ENCODE measurements at regions not wholly inside any gene's neighbourhood (a gene's known extent, or its start where the extent isn't known, plus 50 kb on each side); places are given as distances from the start of the nearest gene placed in this dataset.
"Not testable (repeated sequence)": the region's sequence is repeated elsewhere in the genome, so short reads cannot be mapped to it uniquely, and the experiment has no call there.

GRCh38 chr4:52421811-52422213, 237.3 kb downstream of the USP46 start:
- H3K36me3 Mint-ChIP-seq (ENCODE audit: low read depth) = peaks cover 2% of the 10 kb centered on the region
- peaks cover 6% of the 10 kb centered on the region for H3K9me3 Mint-ChIP-seq (ENCODE audit: low read depth)
- no peak overlapping the region for H3K4me3 Mint-ChIP-seq (ENCODE audit: unreplicated experiment)
- H3K4me1 Mint-ChIP-seq (ENCODE audit: low read depth) = peaks cover 2% of the 10 kb centered on the region
- no peak overlapping the region for H3K27ac Mint-ChIP-seq (ENCODE audit: unreplicated experiment)
- no peak for TF ChIP-seq CTCF (IDR thresholded peaks at IDR 0.05)
- no peaks in the 10 kb centered on the region for H3K27me3 Mint-ChIP-seq (ENCODE audit: low read depth)
- no peak for DNase-seq (ENCODE audit: low spot score)

GRCh38 chr4:52423967-52424366, 235.1 kb downstream of the USP46 start:
- Mint-ChIP-seq H3K27ac (ENCODE audit: unreplicated experiment) (no peak overlapping the region), H3K36me3 (ENCODE audit: low read depth) (no peaks in the 10 kb centered on the region), H3K27me3 (ENCODE audit: low read depth) (no peaks in the 10 kb centered on the region), H3K4me1 (ENCODE audit: low read depth) (peaks cover 2% of the 10 kb centered on the region), H3K4me3 (ENCODE audit: unreplicated experiment) (no peak overlapping the region), H3K9me3 (ENCODE audit: low read depth) (peaks cover 2% of the 10 kb centered on the region)
- DNase-seq (ENCODE audit: low spot score) = no peak
- no peak for TF ChIP-seq CTCF (IDR thresholded peaks at IDR 0.05)

GRCh38 chr4:52425751-52426326, 233.3 kb downstream of the USP46 start:
- Mint-ChIP-seq H3K4me3 (ENCODE audit: unreplicated experiment) (no peak overlapping the region), H3K4me1 (ENCODE audit: low read depth) (peaks cover 2% of the 10 kb centered on the region), H3K27ac (ENCODE audit: unreplicated experiment) (no peak overlapping the region), H3K9me3 (ENCODE audit: low read depth) (peaks cover 2% of the 10 kb centered on the region), H3K36me3 (ENCODE audit: low read depth) (no peaks in the 10 kb centered on the region), H3K27me3 (ENCODE audit: low read depth) (peaks cover 2% of the 10 kb centered on the region)
- no peak for DNase-seq (ENCODE audit: low spot score)
- TF ChIP-seq CTCF (IDR thresholded peaks at IDR 0.05) = no peak

GRCh38 chr4:52431410-52431809, 227.7 kb downstream of the USP46 start:
- no peak overlapping the region for H3K27ac Mint-ChIP-seq (ENCODE audit: unreplicated experiment)
- no peak overlapping the region for H3K4me3 Mint-ChIP-seq (ENCODE audit: unreplicated experiment)
- H3K36me3 Mint-ChIP-seq (ENCODE audit: low read depth) = no peaks in the 10 kb centered on the region
- no peak for DNase-seq (ENCODE audit: low spot score)
- TF ChIP-seq CTCF (IDR thresholded peaks at IDR 0.05) = no peak
- H3K9me3 Mint-ChIP-seq (ENCODE audit: low read depth) = no peaks in the 10 kb centered on the region
- H3K27me3 Mint-ChIP-seq (ENCODE audit: low read depth) = peaks cover 5% of the 10 kb centered on the region
- H3K4me1 Mint-ChIP-seq (ENCODE audit: low read depth) = no peaks in the 10 kb centered on the region

- Mint-ChIP-seq H3K27ac (ENCODE audit: unreplicated experiment) (no peak overlapping the region), H3K4me1 (ENCODE audit: low read depth) (no peaks in the 10 kb centered on the region)
Measured at GRCh38 chr4:52431869-52432268, 227.2 kb downstream of the USP46 start.

GRCh38 chr4:52442524-52442923, 216.6 kb downstream of the USP46 start:
- H3K27me3 Mint-ChIP-seq (ENCODE audit: low read depth) = peaks cover 17% of the 10 kb centered on the region
- H3K36me3 Mint-ChIP-seq (ENCODE audit: low read depth); H3K4me1 Mint-ChIP-seq (ENCODE audit: low read depth); H3K4me3 Mint-ChIP-seq (ENCODE audit: unreplicated experiment); H3K27ac Mint-ChIP-seq (ENCODE audit: unreplicated experiment); DNase-seq (ENCODE audit: low spot score): not testable (repeated sequence)
- peaks cover 11% of the 10 kb centered on the region for H3K9me3 Mint-ChIP-seq (ENCODE audit: low read depth)

More at GRCh38 chr4:52431869-52432268, 227.2 kb downstream of the USP46 start:
- DNase-seq (ENCODE audit: low spot score) = no peak
- Mint-ChIP-seq H3K4me3 (ENCODE audit: unreplicated experiment) (no peak overlapping the region), H3K27me3 (ENCODE audit: low read depth) (peaks cover 5% of the 10 kb centered on the region), H3K36me3 (ENCODE audit: low read depth) (no peaks in the 10 kb centered on the region), H3K9me3 (ENCODE audit: low read depth) (no peaks in the 10 kb centered on the region)
- TF ChIP-seq CTCF (IDR thresholded peaks at IDR 0.05) = no peak
